Left renal pelvis (tissue), 4 donors: ENCODE measurements at regions not wholly inside any gene's neighbourhood (a gene's known extent, or its start where the extent isn't known, plus 50 kb on each side); places are given as distances from the start of the nearest gene placed in this dataset.

ENCODE experiments used
- DNase-seq, 4 donors: peaks; one replicate each; pipeline ENCODE4 v3.0.0-alpha.2; 2013; ENCODE audit warnings: low read depth in 4 of 4, low spot score in 3 of 4

DNA sequence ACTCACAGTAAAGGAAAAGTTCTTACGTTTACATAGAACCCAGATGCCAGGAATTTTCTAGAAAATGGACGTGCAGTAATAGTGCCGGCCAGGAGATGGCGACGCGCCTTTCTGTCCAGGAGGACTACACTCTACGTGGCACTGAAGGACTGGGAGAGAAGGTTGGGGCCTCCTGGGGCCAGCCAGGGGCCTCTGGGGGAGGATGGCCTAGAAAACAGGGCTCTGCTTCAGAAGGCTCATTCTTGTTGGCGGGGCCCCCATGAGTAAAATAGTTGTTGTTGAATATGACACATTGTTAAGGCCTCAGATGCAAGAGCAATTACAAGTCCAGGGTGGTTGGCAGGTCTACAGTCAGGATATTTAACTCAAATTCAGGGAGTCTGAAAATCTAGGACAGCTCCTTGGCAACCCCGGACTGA, 120.1 kb upstream of the MAX start:
- no peak for DNase-seq

DNA sequence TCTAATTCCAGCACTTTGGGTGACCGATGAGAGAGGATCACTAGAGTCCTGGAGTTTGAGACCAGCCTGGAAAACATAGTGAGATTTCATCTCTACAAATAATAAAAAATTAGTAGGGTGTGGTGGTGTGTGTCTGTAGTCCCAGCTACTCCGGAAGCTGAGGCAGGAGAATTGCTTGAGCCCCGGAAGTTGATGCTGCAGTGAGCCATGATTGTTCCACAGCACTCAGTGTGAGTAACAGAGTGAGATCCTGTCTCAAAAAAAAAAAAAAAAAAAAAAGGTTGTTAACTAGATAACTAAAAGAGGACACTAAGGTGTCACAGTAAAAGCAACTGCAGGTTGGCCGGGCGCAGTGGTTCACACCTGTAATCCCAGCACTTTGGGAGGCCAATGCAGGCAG, 121.3 kb upstream of the MAX start:
- DNase-seq = no peak

DNA sequence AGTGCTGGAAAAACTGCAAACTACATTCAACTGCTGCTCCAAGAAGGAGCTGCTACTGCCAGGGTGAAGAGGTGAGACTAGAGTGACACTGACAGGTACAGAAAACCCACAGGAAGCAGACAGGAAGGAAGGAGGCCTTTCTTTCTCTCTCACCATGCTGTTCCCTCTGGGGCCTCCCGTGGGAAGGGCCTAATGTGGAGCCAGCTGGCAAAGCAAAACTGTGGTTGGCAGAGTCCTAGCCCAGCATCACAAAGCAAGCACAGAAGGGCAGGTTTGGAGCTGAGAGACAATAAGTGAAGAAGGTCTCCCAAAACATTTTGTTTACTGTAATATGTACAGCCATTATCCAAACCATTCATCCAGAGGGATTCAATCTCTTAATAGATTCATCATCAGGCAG, 122.5 kb upstream of the MAX start:
- DNase-seq = no peak

GRCh38 chr14:65225299-65226159, 123.2 kb upstream of the MAX start:
- no peak for DNase-seq

DNA sequence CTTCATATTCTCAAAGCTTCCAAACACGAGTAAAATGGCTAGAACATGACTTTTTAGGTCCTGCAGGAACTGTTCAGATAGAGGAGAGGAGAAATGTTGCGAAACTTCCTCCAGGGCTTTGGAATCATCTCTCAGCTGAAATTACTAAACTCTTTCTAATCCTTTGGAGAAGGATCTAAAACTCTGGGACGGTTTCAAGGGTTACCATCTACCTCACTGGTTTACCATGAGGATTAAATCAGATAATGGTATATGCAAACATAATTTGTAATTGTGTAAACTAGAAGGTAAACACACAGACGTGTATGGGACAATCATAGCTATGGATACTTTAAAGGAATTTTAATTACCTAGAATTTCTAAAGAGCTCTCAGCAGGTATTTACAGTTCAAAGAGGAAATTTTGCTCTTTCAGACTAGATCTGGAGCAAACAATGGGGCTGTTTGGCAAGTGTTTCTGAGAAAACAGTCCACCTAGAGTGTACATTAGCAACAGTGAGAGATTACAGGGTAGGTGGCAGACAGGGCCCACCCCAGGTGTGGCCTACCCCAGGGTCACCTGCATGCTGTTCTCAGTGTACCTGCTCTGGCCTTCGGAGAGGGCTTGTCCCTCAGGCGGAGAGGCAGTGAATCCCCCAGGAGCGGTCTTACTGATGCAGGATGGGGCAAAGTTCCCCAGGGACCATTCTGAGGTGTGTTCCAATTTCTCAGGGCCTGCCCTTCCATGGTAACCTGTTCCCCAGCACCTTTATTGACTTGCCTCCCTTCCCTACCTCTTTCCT, 124.7 kb upstream of the MAX start:
- no peak for DNase-seq

GRCh38 chr14:65228436-65228835, 126.1 kb upstream of the MAX start:
- no peak for DNase-seq

GRCh38 chr14:65228956-65229747, 126.8 kb upstream of the MAX start:
- DNase-seq = no peak

GRCh38 chr14:65229748-65230728, 127.7 kb upstream of the MAX start:
- DNase-seq = no peak

DNA sequence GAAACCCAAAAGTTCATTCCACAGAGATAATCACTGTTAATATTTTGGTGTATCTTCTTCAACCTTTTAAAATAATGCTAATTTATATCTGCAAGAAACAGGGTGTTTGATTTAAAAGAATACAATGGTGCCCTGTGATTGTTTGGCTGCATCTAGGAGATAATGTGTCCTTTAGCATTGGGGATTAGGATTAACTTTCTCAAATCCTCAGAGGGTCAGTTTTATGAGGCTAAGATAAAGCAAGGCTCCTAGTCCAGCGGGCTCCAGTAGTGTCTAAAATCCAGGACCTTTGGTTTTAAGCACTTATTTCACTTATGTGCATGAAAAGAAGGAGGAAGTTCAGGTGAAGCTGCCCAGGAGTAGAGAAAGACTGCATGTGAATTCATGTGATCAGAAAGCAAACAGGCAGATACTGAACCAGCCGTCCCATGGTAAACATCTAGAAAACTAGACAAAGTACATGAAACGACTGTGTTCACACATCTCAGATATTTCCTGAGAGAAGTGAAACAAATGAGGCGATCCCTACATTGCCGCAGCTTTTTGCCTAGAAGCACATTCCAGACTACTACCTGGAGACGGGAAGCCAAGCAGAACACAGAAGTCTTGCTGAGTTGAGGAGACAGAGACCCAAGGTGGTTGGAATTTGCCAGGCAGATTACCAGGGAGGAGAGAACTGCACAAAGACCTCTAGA, 129.1 kb upstream of the MAX start:
- DNase-seq = no peak

GRCh38 chr14:65234752-65235361, 132.5 kb upstream of the MAX start:
- no peak for DNase-seq

GRCh38 chr14:65237023-65237814, 134.9 kb upstream of the MAX start:
- DNase-seq = no peak

GRCh38 chr14:65237941-65238340, 135.6 kb upstream of the MAX start:
- no peak for DNase-seq

DNA sequence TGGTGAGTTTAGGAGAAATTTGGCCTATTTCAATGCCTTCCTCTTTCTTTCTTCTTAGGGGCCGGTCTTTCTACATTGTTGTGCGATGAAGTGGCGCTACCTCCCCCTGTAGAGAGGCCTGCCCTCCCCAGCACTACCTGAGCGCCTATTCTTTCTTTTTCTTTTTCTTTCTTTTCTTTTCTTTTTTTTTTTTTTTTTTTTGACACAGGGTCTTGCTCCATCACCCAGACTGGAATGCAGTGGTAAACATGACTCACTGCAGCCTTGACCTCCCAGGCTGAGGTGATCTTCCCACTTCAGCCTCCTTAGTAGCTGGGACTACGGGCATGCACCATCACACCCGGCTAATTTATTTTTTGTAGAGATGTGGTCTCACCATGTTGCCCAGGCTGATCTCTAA, 136.1 kb upstream of the MAX start:
- no peak for DNase-seq

- DNase-seq = no peak
Measured at GRCh38 chr14:65239143-65239937, 137.0 kb upstream of the MAX start.

DNA sequence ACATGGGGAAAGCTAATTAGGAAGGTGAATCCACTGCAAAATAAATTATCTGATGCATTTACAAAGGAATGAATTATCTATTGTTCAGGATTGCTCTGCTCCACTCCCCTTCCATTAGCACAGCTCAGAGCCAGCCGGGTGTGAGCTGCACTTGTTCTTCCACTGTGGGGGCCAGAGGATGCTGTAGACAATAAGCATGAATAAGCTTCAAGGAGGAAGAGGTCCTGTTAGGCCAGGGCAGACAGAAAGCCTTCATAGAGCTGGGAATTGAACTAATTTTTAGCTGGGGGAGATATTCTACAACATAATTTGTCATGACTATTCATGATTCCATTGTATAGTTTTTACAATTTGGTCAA, 137.6 kb upstream of the MAX start:
- DNase-seq = no peak

GRCh38 chr14:65241125-65241752, 138.9 kb upstream of the MAX start:
- no peak for DNase-seq

DNA sequence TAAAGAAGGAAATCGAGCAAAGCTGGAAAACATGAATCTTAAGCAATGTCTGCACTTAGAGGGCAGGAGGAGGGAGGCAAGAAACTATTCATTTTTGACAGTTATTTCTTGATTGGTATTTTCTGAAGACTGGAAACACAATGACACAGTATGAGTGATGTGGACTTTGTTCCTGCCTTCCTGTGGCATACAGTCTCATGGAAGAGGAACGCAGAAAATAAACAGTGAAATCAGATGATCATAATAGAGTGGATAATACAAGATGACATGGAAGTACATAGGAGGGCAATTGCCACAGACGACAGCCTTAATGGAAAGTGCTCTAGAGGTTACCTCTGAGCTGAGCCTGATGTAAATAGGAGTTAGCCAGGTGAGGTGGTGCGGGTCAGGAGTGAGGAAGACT, 140.4 kb upstream of the MAX start:
- no peak for DNase-seq
